Stimulated activated naive B cell treated with anti-CD40 and anti-IgM and Interleukin-4, amounts not matched to agents 10 μg/mL and 1 μg/mL and 100 μg/mL, for 72 hours (primary cell): ENCODE measurements at regions not wholly inside any gene's neighbourhood (a gene's known extent, or its start where the extent isn't known, plus 50 kb on each side); places are given as distances from the start of the nearest gene placed in this dataset.
"Not testable (repeated sequence)": the region's sequence is repeated elsewhere in the genome, so short reads cannot be mapped to it uniquely, and the experiment has no call there.

Experiments used
- ATAC-seq, 2 donors: fragments of 150-1000 bp; cut with Tn5 transposase; replicated peaks; 2 replicates each; pipeline ENCODE4 v1.10.0; 2021; ENCODE audit warnings: moderate library complexity in 1 of 2
- DNase-seq: peaks from one replicate; pipeline ENCODE4 v3.0.0; 2021
- H3K27ac Mint-ChIP-seq: one replicate; pipeline ENCODE4 v1.8.0; 2022; ENCODE audit warnings: mild to moderate bottlenecking, mixed read lengths
- H3K27me3 Mint-ChIP-seq, 2 donors: one replicate each; pipeline ENCODE4 v1.8.0; 2022; ENCODE audit warnings: mixed read lengths in 2 of 2
- H3K36me3 Mint-ChIP-seq, 2 donors: one replicate each; pipeline ENCODE4 v1.8.0; 2022; ENCODE audit warnings: mixed read lengths in 2 of 2, mild to moderate bottlenecking in 1 of 2
- H3K4me1 Mint-ChIP-seq, 2 donors: one replicate each; pipeline ENCODE4 v1.8.0; 2022; ENCODE audit warnings: mixed read lengths in 2 of 2, mild to moderate bottlenecking in 1 of 2
- H3K4me3 Mint-ChIP-seq, 2 donors: one replicate each; pipeline ENCODE4 v1.8.0; 2022; ENCODE audit warnings: mild to moderate bottlenecking in 2 of 2, mixed read lengths in 2 of 2, moderate library complexity in 1 of 2
- H3K9me3 Mint-ChIP-seq, 2 donors: one replicate each; pipeline ENCODE4 v1.8.0; 2022; ENCODE audit warnings: mixed read lengths in 2 of 2, mild to moderate bottlenecking in 1 of 2

DNA sequence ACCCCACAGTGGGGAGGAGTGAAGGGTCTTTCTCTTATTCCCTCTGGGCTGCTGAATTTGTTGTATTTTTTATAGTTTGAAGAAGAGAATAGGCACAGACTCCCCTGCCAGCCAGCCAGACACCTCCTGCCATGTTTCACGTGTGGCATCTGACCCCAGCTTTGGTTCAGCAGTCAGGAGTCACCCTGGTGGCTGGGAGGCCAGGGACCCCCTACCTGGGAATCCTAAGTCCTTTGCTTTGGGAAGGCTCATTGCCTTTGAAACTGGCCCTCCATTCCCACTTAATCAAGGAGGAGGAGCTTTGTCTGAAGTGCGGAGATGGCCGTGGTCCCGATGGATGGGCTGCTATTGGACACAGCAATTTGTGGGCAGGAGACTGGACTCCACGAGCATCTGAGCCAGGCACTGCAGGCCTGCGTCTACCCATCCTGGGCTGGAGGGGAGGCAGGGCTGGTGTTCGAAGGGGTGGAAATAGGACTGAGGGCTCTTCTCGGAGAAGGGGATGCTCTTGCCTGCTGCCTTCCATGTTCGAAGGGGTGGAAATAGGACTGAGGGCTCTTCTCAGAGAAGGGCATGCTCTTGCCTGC, 196.1 kb downstream of the DLL1 start:
- DNase-seq (no peak), ATAC-seq (no peak)
- no peak overlapping the region for H3K27ac Mint-ChIP-seq
- no peaks in the 10 kb centered on the region for H3K36me3 Mint-ChIP-seq
- peaks cover 21 to 29% of the 10 kb centered on the region in 2 donors for H3K4me1 Mint-ChIP-seq
- peaks cover 23 to 24% of the 10 kb centered on the region in 2 donors for H3K27me3 Mint-ChIP-seq
- no peak overlapping the region for H3K4me3 Mint-ChIP-seq
- H3K9me3 Mint-ChIP-seq, result peaks cover 0 to 2% of the 10 kb centered on the region in 2 donors

DNA sequence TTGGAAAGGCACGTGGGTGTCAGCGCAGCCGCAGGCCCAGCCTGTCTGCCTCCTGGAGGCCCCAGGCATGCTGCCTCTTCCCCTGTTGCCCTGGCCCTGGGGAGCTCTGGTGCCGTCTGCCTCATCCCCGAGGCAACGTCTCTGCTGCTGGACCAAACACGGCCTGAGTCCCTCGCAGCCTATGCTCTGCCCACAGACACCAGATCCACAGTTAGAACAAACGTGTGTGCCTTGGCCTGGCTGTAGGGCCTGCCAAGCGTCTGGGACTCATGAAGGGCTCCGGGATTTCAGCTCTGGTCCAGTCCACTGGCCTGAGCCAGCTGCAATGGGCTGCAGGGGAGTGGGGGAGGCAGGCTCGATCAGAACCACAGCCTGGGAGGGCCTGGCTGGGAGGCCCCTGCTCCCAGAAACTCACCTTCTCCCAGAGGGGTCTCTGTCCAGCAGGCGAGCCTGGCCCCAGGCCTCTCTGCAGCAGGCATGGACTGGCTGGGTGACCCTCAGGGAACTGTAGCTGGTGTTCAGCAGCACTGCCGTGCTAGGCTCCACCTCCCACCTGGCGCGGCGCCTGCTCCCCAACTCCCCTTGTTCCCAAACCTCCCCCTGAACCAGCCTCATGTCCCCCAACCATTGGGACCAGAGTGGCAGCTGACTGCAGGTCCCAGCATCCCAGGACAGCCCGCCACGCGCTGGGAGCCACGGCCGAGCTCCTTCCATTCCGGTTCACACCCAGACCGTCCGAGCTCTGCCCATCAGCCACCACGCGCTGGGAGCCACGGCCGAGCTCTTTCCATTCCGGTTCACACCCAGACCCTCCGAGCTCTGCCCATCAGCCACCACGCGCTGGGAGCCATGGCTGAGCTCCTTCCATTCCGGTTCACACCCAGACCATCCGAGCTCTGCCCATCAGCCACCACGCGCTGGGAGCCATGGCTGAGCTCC, 197.0 kb downstream of the DLL1 start:
- H3K27ac Mint-ChIP-seq, result peak overlapping the region; percentile 6
- ATAC-seq, result no peak
- no peaks in the 10 kb centered on the region for H3K9me3 Mint-ChIP-seq
- no peak overlapping the region for H3K4me3 Mint-ChIP-seq
- peaks cover 23 to 24% of the 10 kb centered on the region in 2 donors for H3K27me3 Mint-ChIP-seq
- H3K4me1 Mint-ChIP-seq, result peaks cover 27 to 38% of the 10 kb centered on the region in 2 donors
- no peak for DNase-seq
- no peaks in the 10 kb centered on the region for H3K36me3 Mint-ChIP-seq

DNA sequence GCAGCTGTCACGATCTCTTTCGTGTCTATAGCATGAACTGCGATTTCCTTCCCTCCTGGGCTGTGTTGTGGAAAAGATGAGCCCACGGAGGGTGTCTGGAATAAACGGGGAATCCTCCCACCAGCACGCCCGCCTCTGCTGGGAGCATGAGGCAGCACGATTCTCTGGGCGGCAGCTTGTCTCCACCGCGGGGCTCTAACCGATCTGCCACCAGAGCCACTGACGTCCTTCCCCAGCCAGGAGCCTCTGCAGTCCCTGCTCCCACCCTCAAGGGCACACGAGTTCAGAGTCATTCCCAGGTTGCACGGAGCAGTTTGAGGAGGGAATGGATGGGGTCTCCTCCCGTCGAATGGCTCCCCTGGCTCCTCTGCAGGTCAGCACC, 197.6 kb downstream of the DLL1 start:
- no peak overlapping the region for H3K27ac Mint-ChIP-seq
- ATAC-seq (no peak), DNase-seq (no peak)
- no peaks in the 10 kb centered on the region for H3K36me3 Mint-ChIP-seq
- peaks cover 27 to 44% of the 10 kb centered on the region in 2 donors for H3K4me1 Mint-ChIP-seq
- no peak overlapping the region for H3K4me3 Mint-ChIP-seq
- peaks cover 21 to 23% of the 10 kb centered on the region in 2 donors for H3K27me3 Mint-ChIP-seq
- no peaks in the 10 kb centered on the region for H3K9me3 Mint-ChIP-seq

DNA sequence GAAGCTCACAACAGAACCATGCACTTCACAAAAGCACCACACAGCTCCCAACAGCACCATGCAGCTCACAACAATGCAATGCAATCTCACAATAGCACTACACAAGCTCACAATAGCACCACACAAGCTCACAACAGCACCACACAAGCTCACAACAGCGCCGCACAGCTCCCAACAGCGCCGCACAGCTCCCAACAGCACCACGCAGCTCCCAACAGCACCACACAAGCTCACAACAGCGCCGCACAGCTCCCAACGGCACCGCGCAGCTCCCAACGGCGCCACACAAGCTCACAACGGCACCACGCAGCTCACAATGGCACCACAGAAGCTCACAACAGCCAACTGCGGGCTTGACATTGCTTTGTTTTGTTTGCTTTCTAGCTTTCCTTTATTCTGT, 198.1 kb downstream of the DLL1 start:
- peaks cover 17 to 19% of the 10 kb centered on the region in 2 donors for H3K27me3 Mint-ChIP-seq
- ATAC-seq, result no peak
- no peak for DNase-seq
- H3K4me1 Mint-ChIP-seq, result peaks cover 30 to 49% of the 10 kb centered on the region in 2 donors
- H3K9me3 Mint-ChIP-seq, result peaks cover 0 to 3% of the 10 kb centered on the region in 2 donors
- no peak overlapping the region for H3K4me3 Mint-ChIP-seq
- peaks cover 2 to 4% of the 10 kb centered on the region in 2 donors for H3K36me3 Mint-ChIP-seq
- H3K27ac Mint-ChIP-seq, result no peak overlapping the region

DNA sequence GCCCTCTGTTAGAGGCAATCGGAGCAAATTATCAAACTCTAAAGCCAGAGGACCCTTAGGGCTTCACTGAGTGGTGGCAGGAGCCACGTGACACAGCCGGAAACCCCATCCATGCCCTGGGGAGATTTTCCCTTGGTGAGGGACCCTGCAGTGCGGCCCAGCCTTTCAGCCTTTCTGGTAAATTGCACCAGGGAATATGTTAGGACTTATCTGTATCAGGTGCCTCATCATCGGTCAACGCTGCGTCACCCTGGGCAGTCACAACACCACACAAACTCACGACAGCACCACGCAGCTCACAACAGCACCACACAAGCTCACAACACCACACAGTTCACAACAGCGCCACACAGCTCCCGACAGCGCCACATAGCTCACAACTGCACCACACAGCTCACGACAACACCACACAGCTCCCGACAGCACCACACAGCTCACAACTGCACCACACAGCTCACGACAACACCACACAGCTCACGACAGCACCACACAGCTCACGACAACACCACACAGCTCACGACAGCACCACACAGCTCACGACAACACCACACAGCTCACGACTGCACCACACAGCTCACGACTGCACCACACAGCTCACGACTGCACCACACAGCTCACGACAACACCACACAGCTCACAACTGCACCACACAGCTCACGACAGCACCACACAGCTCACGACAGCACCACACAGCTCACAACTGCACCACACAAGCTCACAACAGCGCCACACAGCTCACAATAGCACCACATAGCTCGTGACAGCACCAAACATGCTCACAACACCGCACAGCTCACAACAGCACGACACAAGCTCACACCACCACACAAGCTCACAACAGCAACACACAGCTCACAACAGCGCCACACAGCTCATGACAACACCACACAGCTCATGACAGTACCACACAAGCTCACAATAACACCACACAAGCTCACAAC, 199.0 kb downstream of the DLL1 start:
- Mint-ChIP-seq H3K4me3 (no peak overlapping the region), H3K36me3 (peaks cover 4 to 5% of the 10 kb centered on the region in 2 donors), H3K27me3 (peaks cover 15 to 17% of the 10 kb centered on the region in 2 donors), H3K9me3 (peaks cover 2 to 4% of the 10 kb centered on the region in 2 donors), H3K4me1 (peaks cover 29 to 46% of the 10 kb centered on the region in 2 donors), H3K27ac (no peak overlapping the region)
- ATAC-seq (no peak), DNase-seq (no peak)

DNA sequence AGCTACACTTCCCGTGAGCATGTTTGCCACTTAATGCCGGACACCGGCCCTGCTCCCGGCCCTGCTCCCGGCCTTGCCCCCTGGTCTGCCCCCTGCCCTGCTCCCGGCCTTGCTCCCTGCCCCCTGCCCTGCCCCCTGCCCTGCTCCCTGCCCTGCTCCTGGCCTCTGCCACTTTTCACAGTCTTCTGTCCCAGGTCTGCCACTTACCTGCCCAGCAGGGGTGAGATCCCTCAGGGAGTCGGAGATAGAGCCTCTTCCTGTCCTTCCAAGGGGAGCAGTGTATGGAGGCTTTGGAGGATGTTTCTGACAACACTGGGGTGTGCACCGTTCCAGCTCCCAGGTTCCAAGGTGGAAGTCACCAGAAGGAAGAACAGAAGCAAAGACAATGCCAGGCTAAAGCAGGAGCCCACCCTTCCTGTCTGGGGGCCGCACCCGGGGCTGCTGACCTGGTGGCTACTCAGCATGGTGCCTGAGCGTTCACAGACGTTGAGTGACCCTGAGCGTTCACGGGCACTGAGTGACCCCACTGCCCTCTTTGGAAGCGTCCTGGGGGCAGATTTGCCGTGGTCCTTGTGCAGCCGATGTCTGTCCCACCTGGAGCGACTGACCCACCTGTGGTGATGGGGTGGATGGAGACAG, 199.8 kb downstream of the DLL1 start:
- Mint-ChIP-seq H3K36me3 (peaks cover 4 to 7% of the 10 kb centered on the region in 2 donors), H3K27ac (peak overlapping the region; percentile 62), H3K4me3 (no peak overlapping the region), H3K9me3 (peaks cover 3 to 4% of the 10 kb centered on the region in 2 donors), H3K4me1 (peaks cover 23 to 39% of the 10 kb centered on the region in 2 donors), H3K27me3 (peaks cover 9 to 10% of the 10 kb centered on the region in 2 donors)
- DNase-seq (no peak), ATAC-seq (no peak)

DNA sequence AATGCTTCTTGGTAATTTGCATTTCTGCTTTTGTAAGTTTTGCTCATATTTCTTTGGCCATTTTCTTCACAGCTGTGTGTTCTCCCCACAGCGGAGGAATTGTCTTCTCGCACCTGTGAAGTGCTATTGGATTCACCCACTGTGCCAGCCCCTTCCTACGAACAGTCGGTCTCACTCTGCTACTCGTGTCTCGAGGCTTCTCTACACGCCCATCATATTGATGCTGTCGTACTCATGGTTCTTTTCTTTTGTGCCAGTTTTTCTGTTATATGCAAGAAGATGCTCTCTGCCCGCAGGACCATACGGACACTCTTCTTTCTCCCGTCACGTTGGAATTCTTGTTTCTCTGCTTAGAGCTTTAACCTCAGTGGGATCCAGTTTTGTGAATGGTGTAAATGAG, 200.3 kb downstream of the DLL1 start:
- H3K27me3 Mint-ChIP-seq, result peaks cover 4% of the 10 kb centered on the region in 2 donors
- ATAC-seq (no peak), DNase-seq (no peak)
- H3K4me3 Mint-ChIP-seq, result peak overlapping the region; percentile 8 to 88
- H3K27ac Mint-ChIP-seq, result peak overlapping the region; percentile 96
- H3K36me3 Mint-ChIP-seq, result peaks cover 4 to 7% of the 10 kb centered on the region in 2 donors
- peaks cover 3 to 4% of the 10 kb centered on the region in 2 donors for H3K9me3 Mint-ChIP-seq
- H3K4me1 Mint-ChIP-seq, result peaks cover 22 to 37% of the 10 kb centered on the region in 2 donors

DNA sequence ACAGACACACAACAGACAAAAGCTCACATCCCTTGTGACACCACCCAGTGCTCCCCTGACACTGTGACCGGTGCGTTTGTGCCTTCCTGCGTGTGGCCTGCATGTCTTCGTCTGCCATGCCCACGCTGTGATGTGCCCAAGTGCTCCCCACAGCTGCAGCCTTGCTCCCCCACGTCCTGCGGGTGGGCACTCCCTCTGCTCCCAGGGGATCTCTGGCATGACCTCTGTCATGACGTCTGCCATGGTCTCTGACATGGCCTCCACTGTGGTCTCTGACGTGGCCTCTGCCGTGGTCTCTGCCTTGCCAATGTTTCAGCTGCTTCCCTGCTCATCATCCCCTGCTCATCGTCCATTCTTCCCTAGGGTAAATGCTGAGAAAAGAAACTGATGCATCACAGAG, 200.9 kb downstream of the DLL1 start:
- H3K36me3 Mint-ChIP-seq, result peaks cover 4 to 7% of the 10 kb centered on the region in 2 donors
- ATAC-seq (peak; percentile 42 to 46), DNase-seq (peak; percentile 54)
- H3K4me3 Mint-ChIP-seq, result peak overlapping the region; percentile 86 to 88
- peaks cover 22 to 37% of the 10 kb centered on the region in 2 donors for H3K4me1 Mint-ChIP-seq
- H3K27me3 Mint-ChIP-seq, result no peaks in the 10 kb centered on the region
- peaks cover 3 to 4% of the 10 kb centered on the region in 2 donors for H3K9me3 Mint-ChIP-seq
- H3K27ac Mint-ChIP-seq, result peak overlapping the region; percentile 96

DNA sequence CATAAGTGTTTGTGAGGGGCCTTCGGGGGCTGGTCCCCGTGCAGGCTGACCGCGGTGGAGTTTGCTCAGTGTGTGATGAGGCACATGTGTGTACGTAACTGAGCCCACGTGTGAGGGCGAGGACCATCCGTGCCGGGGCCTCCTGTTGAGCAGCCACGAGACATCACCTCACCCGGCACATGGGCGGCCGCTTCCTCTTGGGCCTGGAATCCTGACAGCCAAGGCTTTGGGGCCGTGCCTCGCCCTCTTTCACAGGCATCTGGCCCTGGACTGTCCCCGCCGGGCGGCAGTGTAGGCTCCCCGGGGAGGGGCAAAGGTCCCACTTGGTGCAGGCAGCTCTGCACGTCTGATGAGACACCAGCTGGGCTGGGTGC, 202.3 kb downstream of the DLL1 start:
- ATAC-seq, result peak; percentile 2 to 4
- no peak for DNase-seq
- peaks cover 3 to 4% of the 10 kb centered on the region in 2 donors for H3K9me3 Mint-ChIP-seq
- peak overlapping the region; percentile 86 to 88 for H3K4me3 Mint-ChIP-seq
- H3K27ac Mint-ChIP-seq, result peak overlapping the region; percentile 96
- peaks cover 4 to 7% of the 10 kb centered on the region in 2 donors for H3K36me3 Mint-ChIP-seq
- no peaks in the 10 kb centered on the region for H3K27me3 Mint-ChIP-seq
- H3K4me1 Mint-ChIP-seq, result peaks cover 22 to 37% of the 10 kb centered on the region in 2 donors

DNA sequence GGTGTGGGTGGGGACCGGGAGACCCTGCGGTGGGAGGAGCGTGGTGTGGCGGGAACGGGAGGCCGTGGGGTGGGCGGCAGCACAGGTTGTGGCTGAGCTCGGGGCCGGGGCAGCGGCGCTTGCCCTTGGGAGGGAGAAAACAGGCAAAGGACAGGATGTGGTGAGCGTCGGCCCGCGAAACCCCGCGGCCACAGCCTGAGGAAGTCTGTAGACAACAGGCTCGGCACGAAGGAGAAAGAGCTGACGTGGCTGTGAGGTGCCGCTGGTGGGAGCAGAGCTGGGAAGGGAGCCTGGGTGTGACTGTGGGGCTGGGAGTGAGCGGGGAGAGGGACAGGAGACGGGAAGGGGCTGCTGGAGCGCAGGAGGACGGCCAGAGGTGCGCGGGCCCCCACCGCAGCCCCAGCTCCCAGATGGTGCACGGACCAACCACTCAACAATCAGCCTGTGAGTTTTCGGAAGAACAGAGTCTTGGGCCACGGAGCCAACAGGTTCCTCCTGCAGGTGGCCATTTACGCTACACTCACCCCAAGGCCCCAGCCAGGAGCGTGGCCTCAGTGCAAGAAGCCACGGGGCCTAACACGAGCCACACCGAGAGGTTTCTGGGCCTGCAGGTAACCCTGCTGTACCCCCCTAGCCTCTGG, 202.8 kb downstream of the DLL1 start:
- DNase-seq (peak; percentile 72), ATAC-seq (peak; percentile 74)
- H3K27ac Mint-ChIP-seq, result peak overlapping the region; percentile 96
- H3K4me1 Mint-ChIP-seq, result peaks cover 22 to 37% of the 10 kb centered on the region in 2 donors
- no peaks in the 10 kb centered on the region for H3K27me3 Mint-ChIP-seq
- peak overlapping the region; percentile 86 to 88 for H3K4me3 Mint-ChIP-seq
- H3K9me3 Mint-ChIP-seq, result peaks cover 3 to 4% of the 10 kb centered on the region in 2 donors
- H3K36me3 Mint-ChIP-seq, result peaks cover 4 to 7% of the 10 kb centered on the region in 2 donors

DNA sequence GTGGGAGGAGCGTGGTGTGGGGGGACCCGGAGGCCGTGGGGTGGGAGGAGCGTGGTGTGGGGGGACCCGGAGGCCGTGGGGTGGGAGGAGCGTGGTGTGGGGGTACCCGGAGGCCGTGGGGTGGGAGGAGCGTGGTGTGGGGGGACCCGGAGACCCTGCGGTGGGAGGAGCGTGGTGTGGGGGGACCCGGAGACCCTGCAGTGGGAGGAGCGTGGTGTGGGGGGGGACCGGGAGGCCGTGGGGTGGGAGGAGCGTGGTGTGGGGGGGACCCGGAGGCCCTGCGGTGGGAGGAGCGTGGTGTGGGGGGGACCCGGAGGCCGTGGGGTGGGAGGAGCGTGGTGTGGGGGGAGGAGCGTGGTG, 203.5 kb downstream of the DLL1 start:
- not testable (repeated sequence) for H3K9me3 Mint-ChIP-seq, DNase-seq, H3K36me3 Mint-ChIP-seq, ATAC-seq, H3K27ac Mint-ChIP-seq, H3K27me3 Mint-ChIP-seq
- H3K4me3 Mint-ChIP-seq, result peak overlapping the region in 1 of 2 donors; percentile 62
- peaks cover 24 to 37% of the 10 kb centered on the region in 2 donors for H3K4me1 Mint-ChIP-seq

DNA sequence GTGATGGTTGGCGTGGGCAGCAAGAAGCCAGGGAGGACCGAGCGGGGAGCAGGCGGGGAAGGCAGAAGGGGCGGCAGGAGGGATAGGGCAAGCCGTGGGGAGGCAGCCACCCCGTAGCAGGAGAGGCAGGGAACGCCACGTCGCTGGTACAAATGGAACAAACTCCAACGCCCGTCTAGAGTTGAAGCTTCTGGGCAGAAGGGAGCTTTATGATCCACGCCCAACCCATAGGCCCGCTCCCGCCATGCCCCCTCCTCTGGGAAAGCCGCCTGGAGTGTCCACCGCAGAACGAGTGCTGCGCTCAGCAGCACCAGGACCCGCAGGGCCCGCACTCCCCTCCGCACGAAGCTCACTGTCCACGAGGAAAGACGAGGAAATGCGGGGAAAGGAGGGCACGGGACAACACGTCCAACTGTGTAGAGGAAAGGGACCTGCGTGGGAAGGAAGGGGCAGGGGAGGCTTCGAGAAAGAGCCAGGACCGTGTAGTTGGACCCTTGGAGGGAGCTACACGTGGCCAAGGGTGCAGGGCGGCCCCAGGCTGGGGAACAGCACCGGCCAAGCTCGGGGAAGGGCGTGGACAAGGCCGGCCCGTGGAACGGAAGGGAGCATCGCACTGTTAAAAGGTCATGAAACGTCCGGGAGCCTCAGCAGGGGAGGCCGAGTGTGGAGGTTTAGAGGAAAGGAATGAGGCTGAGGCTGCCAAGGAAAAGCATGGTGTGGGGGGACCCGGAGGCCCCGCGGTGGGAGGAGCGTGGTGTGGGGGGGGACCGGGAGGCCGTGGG, 204.0 kb downstream of the DLL1 start:
- Mint-ChIP-seq H3K27me3 (peaks cover 0 to 5% of the 10 kb centered on the region in 2 donors), H3K9me3 (peaks cover 3 to 4% of the 10 kb centered on the region in 2 donors), H3K36me3 (peaks cover 4 to 7% of the 10 kb centered on the region in 2 donors), H3K4me1 (peaks cover 24 to 37% of the 10 kb centered on the region in 2 donors), H3K27ac (peak overlapping the region; percentile 70), H3K4me3 (peak overlapping the region; percentile 42 to 62)
- DNase-seq (no peak), ATAC-seq (no peak)
